HG03354 (cell line): ENCODE measurements at regions not wholly inside any gene's neighbourhood (a gene's known extent, or its start where the extent isn't known, plus 50 kb on each side); places are given as distances from the start of the nearest gene placed in this dataset.
"Not testable (repeated sequence)": the region's sequence is repeated elsewhere in the genome, so short reads cannot be mapped to it uniquely, and the experiment has no call there.

Experiments
- ATAC-seq: cut with Tn5 transposase; IDR thresholded peaks from one replicate; pipeline ENCODE4 v1.9.1; 2021; ENCODE audit warnings: mild to moderate bottlenecking; ENCODE audit not compliant: unreplicated experiment, poor library complexity, severe bottlenecking

GRCh38 chr2:236472720-236473495 is 96.7 kb upstream of the ACKR3 start:
- ATAC-seq: no peak

GRCh38 chr2:236473691-236474090 is 95.9 kb upstream of the ACKR3 start:
- ATAC-seq: no peak

GRCh38 chr2:236479814-236480213 is 89.8 kb upstream of the ACKR3 start:
- no peak for ATAC-seq

GRCh38 chr2:236483102-236483501 is 86.5 kb upstream of the ACKR3 start:
- no peak for ATAC-seq

GRCh38 chr2:236485519-236485918 is 84.1 kb upstream of the ACKR3 start:
- ATAC-seq: no peak

GRCh38 chr2:236489083-236489482 is 80.5 kb upstream of the ACKR3 start:
- ATAC-seq: not testable (repeated sequence)

- no peak for ATAC-seq
Observed at GRCh38 chr2:236489895-236490404, 79.7 kb upstream of the ACKR3 start.

GRCh38 chr2:236496340-236496739 is 73.3 kb upstream of the ACKR3 start:
- ATAC-seq: no peak

- ATAC-seq: no peak
Observed at GRCh38 chr2:236498369-236498768, 71.3 kb upstream of the ACKR3 start.

- ATAC-seq: no peak
Observed at GRCh38 chr2:236499691-236500578, 69.7 kb upstream of the ACKR3 start.

GRCh38 chr2:236501026-236501425 is 68.6 kb upstream of the ACKR3 start:
- no peak for ATAC-seq

GRCh38 chr2:236501531-236501930 is 68.1 kb upstream of the ACKR3 start:
- ATAC-seq: no peak

- no peak for ATAC-seq
Observed at GRCh38 chr2:236503100-236503499, 66.5 kb upstream of the ACKR3 start.

GRCh38 chr2:236503583-236503982 is 66.0 kb upstream of the ACKR3 start:
- ATAC-seq: no peak

GRCh38 chr2:236505041-236505440 is 64.6 kb upstream of the ACKR3 start:
- no peak for ATAC-seq

GRCh38 chr2:236505648-236506047 is 64.0 kb upstream of the ACKR3 start:
- ATAC-seq: no peak

GRCh38 chr2:236507393-236508085 is 62.1 kb upstream of the ACKR3 start:
- ATAC-seq: peak; percentile 63

- no peak for ATAC-seq
Observed at GRCh38 chr2:236508466-236508865, 61.2 kb upstream of the ACKR3 start.

- ATAC-seq: no peak
Observed at GRCh38 chr2:236510034-236510433, 59.6 kb upstream of the ACKR3 start.

GRCh38 chr2:236511266-236511665 is 58.4 kb upstream of the ACKR3 start:
- no peak for ATAC-seq
